Stomach (tissue), 8 donors: ENCODE measurements at regions not wholly inside any gene's neighbourhood (a gene's known extent, or its start where the extent isn't known, plus 50 kb on each side); places are given as distances from the start of the nearest gene placed in this dataset.

Source experiments
- DNase-seq, 2 donors: peaks; one replicate each; pipeline versions ENCODE4 v3.0.0 to v3.0.0-alpha.2; 2013 to 2019
- H3K27ac ChIP-seq, 5 donors: fragments of 200-600 bp in 4 of 5; sonication (generic) in 4 of 5; one replicate each; pipeline ENCODE4 v1.5.1; 2013 to 2019; ENCODE audit warnings: mild to moderate bottlenecking in 1 of 5, moderate library complexity in 1 of 5
- H3K27me3 ChIP-seq, 3 donors: fragments of 200-600 bp; sonication (generic); one replicate each; pipeline ENCODE4 v1.5.1; 2017 to 2019; ENCODE audit warnings: mixed run types in 1 of 3
- H3K36me3 ChIP-seq, 4 donors: fragments of 200-600 bp; sonication (generic); 1 replicate in 3 of 4; 2 replicates in 1 of 4; pipeline ENCODE4 v1.5.1; 2016 to 2019
- H3K4me1 ChIP-seq, 4 donors: fragments of 200-600 bp; sonication (generic); one replicate each; pipeline ENCODE4 v1.5.1; 2016 to 2019
- H3K4me3 ChIP-seq, 4 donors: fragments of 200-600 bp; sonication (generic) in 3 of 4; one replicate each; pipeline ENCODE4 v1.5.1; 2016 to 2019; ENCODE audit warnings: mild to moderate bottlenecking in 1 of 4
- H3K9me3 ChIP-seq, 4 donors: fragments of 200-600 bp; sonication (generic); one replicate each; pipeline ENCODE4 v1.5.1; 2016 to 2019
- CTCF ChIP-seq, 7 experiments: fragments of 450-650 bp in 4 of 7; fragments of 200-600 bp in 3 of 7; sonication (generic) in 3 of 7; IDR thresholded peaks; one replicate each; pipeline ENCODE4 v1.5.1; 2016 to 2019; ENCODE audit warnings: antibody characterized with exemption in 7 of 7, control low read depth in 2 of 7, mild to moderate bottlenecking in 1 of 7
- EP300 ChIP-seq: sonication (generic); formaldehyde crosslinking; IDR thresholded peaks from one replicate; pipeline ENCODE4 v1.6.1; 2017; ENCODE audit warnings: antibody characterized with exemption
- POLR2A ChIP-seq, 4 donors: fragments of 450-650 bp; IDR thresholded peaks; one replicate each; pipeline ENCODE4 v1.6.1; 2016; ENCODE audit warnings: antibody characterized with exemption in 4 of 4, control low read depth in 2 of 4, mild to moderate bottlenecking in 1 of 4, moderate library complexity in 1 of 4
- POLR2AphosphoS5 ChIP-seq, 3 donors: sonication (generic); formaldehyde crosslinking; IDR thresholded peaks; one replicate each; pipeline ENCODE4 v1.6.1; 2016; ENCODE audit warnings: antibody characterized with exemption in 3 of 3
- WGBS, 5 donors: extraction: QIAGEN DNeasy Blood & Tissue Kit in 3 of 5; methylation state at CpG; one replicate each; pipeline versions ENCODE4 v1.1.5 to v1.1.7; 2013 to 2018; 5-methylcytosine and 5-hydroxymethylcytosine counted together
- intact Hi-C: fragments of 100-400 bp; cut with DNase I; formaldehyde crosslinking; loops from one replicate; pipeline ENCODE4 v1.15.1; 2023; ENCODE audit warnings: low total_unique reads
- donor health status: healthy with polysubstance abuse.
- donor health status: Bipolar disorder and iron deficiency.
- donor health status: healthy.

GRCh38 chr7:45456105-45456504 lies 118.1 kb upstream of the ADCY1 start:
- DNase-seq: no peak
- 61 to 84% (median 66%) methylated on average over 5 of the region's 5 CpGs for WGBS, 5 donors
- Histone ChIP-seq H3K9me3 (no peaks in the 10 kb centered on the region), H3K27me3 (peaks cover 0 to 5% (median 0%) of the 10 kb centered on the region in 3 donors), H3K4me1 (no peaks in the 10 kb centered on the region), H3K36me3 (no peaks in the 10 kb centered on the region), H3K4me3 (no peak overlapping the region), H3K27ac (no peak overlapping the region)
- intact Hi-C loops: no loop called here
- TF ChIP-seq EP300: no peak
- no peak for TF ChIP-seq POLR2A (IDR thresholded peaks at IDR 0.05)
- TF ChIP-seq CTCF (IDR thresholded peaks at IDR 0.05): no peak
- TF ChIP-seq POLR2AphosphoS5 (IDR thresholded peaks at IDR 0.05): no peak

GRCh38 chr7:45456747-45457524 lies 117.2 kb upstream of the ADCY1 start:
- Histone ChIP-seq H3K27ac (no peak overlapping the region), H3K4me3 (no peak overlapping the region), H3K4me1 (no peaks in the 10 kb centered on the region), H3K36me3 (no peaks in the 10 kb centered on the region), H3K27me3 (peaks cover 0 to 5% (median 0%) of the 10 kb centered on the region in 3 donors), H3K9me3 (no peaks in the 10 kb centered on the region)
- DNase-seq: no peak
- no peak for TF ChIP-seq POLR2AphosphoS5 (IDR thresholded peaks at IDR 0.05)
- TF ChIP-seq CTCF (IDR thresholded peaks at IDR 0.05): no peak
- no peak for TF ChIP-seq POLR2A (IDR thresholded peaks at IDR 0.05)
- TF ChIP-seq EP300: no peak
- intact Hi-C loops: no loop called here
- WGBS, 5 donors: 92% methylated on average over 5 of the region's 5 CpGs

GRCh38 chr7:45457591-45457990 lies 116.6 kb upstream of the ADCY1 start:
- 32 to 43% (median 36%) methylated on average over 3 of the region's 3 CpGs for WGBS, 5 donors

GRCh38 chr7:45459476-45459875 lies 114.7 kb upstream of the ADCY1 start:
- WGBS, 5 donors: 58 to 67% (median 63%) methylated on average over 4 of the region's 4 CpGs
- H3K4me1 ChIP-seq: no peaks in the 10 kb centered on the region
- H3K27me3 ChIP-seq: peaks cover 0 to 5% (median 0%) of the 10 kb centered on the region in 3 donors
- TF ChIP-seq POLR2A (IDR thresholded peaks at IDR 0.05) (no peak), POLR2AphosphoS5 (IDR thresholded peaks at IDR 0.05) (no peak), EP300 (no peak), CTCF (IDR thresholded peaks at IDR 0.05) (no peak)
- H3K27ac ChIP-seq: no peak overlapping the region
- peaks cover 0 to 5% (median 0%) of the 10 kb centered on the region in 4 donors for H3K9me3 ChIP-seq
- no peaks in the 10 kb centered on the region for H3K36me3 ChIP-seq
- intact Hi-C loops: no loop called here
- H3K4me3 ChIP-seq: no peak overlapping the region
- no peak for DNase-seq

More at GRCh38 chr7:45457591-45457990, 116.6 kb upstream of the ADCY1 start:
- no peak for TF ChIP-seq EP300
- TF ChIP-seq POLR2A (IDR thresholded peaks at IDR 0.05): no peak
- TF ChIP-seq CTCF (IDR thresholded peaks at IDR 0.05): no peak
- no peak for TF ChIP-seq POLR2AphosphoS5 (IDR thresholded peaks at IDR 0.05)
- Histone ChIP-seq H3K36me3 (no peaks in the 10 kb centered on the region), H3K27ac (no peak overlapping the region), H3K9me3 (no peaks in the 10 kb centered on the region), H3K27me3 (peaks cover 0 to 5% (median 0%) of the 10 kb centered on the region in 3 donors), H3K4me3 (no peak overlapping the region), H3K4me1 (no peaks in the 10 kb centered on the region)
- DNase-seq: no peak
- intact Hi-C loops: no loop called here
